Karpas-422 (cell line): ENCODE measurements at regions not wholly inside any gene's neighbourhood (a gene's known extent, or its start where the extent isn't known, plus 50 kb on each side); places are given as distances from the start of the nearest gene placed in this dataset.

ENCODE experiments used
- DNase-seq: peaks from one replicate; pipeline ENCODE4 v3.0.0-alpha.2; 2015
- H2AFZ ChIP-seq: fragments of 200-600 bp; sonication (generic); 2 replicates; pipeline ENCODE4 v1.6.1; 2014; ENCODE audit warnings: antibody characterized with exemption, low read length, mixed read lengths
- H3K27ac ChIP-seq: fragments of 200-600 bp; sonication (generic); 2 replicates; pipeline ENCODE4 v1.5.1; 2014; ENCODE audit warnings: mild to moderate bottlenecking, low read length, moderate library complexity
- H3K27me3 ChIP-seq: fragments of 200-600 bp; sonication (generic); 2 replicates; pipeline ENCODE4 v1.6.1; 2014; ENCODE audit warnings: low read length, mixed read lengths
- H3K36me3 ChIP-seq: fragments of 200-600 bp; sonication (generic); 2 replicates; pipeline ENCODE4 v1.6.1; 2014; ENCODE audit warnings: low read length, mixed read lengths; ENCODE audit not compliant: insufficient read depth
- H3K4me1 ChIP-seq: fragments of 200-600 bp; sonication (generic); 2 replicates; pipeline ENCODE4 v1.6.1; 2014; ENCODE audit warnings: mild to moderate bottlenecking, low read length, mixed read lengths
- H3K4me2 ChIP-seq: fragments of 200-600 bp; sonication (generic); 2 replicates; pipeline ENCODE4 v1.6.1; 2014; ENCODE audit warnings: low read length, low read depth, mild to moderate bottlenecking; ENCODE audit not compliant: poor library complexity, severe bottlenecking
- H3K4me3 ChIP-seq: fragments of 200-600 bp; sonication (generic); 2 replicates; pipeline ENCODE4 v1.5.1; 2014; ENCODE audit warnings: mild to moderate bottlenecking, antibody characterized with exemption, low read length, mixed read lengths
- H3K79me2 ChIP-seq: fragments of 200-600 bp; sonication (generic); 2 replicates; pipeline ENCODE4 v1.6.1; 2014; ENCODE audit warnings: mild to moderate bottlenecking, low read length, mixed read lengths
- H3K9ac ChIP-seq: fragments of 200-600 bp; sonication (generic); 2 replicates; pipeline ENCODE4 v1.6.0; 2014; ENCODE audit warnings: low read length
- H3K9me2 ChIP-seq: fragments of 200-600 bp; sonication (generic), shearing (Covaris generic); replicated peaks from 2 replicates; pipeline ENCODE4 v1.6.0; 2014; ENCODE audit warnings: mild to moderate bottlenecking, low read length, moderate library complexity; ENCODE audit not compliant: insufficient read depth
- H3K9me3 ChIP-seq: fragments of 300-700, 200-600 bp; sonication (generic); 2 replicates; pipeline ENCODE4 v1.6.1; 2014; ENCODE audit warnings: low read length, mixed read lengths
- H4K20me1 ChIP-seq: fragments of 200-600 bp; sonication (generic); 2 replicates; pipeline ENCODE4 v1.6.1; 2014; ENCODE audit warnings: mild to moderate bottlenecking, antibody characterized with exemption, low read length, low read depth; ENCODE audit not compliant: insufficient read depth

GRCh38 chr3:55177749-55178148, 249.9 kb upstream of the LRTM1 start:
- no peak overlapping the region for H2AFZ ChIP-seq
- no peak overlapping the region for H3K4me2 ChIP-seq
- no peaks in the 10 kb centered on the region; the same call in 1 of the 2 replicates for H3K27me3 ChIP-seq
- no peak overlapping the region for H3K4me3 ChIP-seq
- H3K9me3 ChIP-seq, result no peaks in the 10 kb centered on the region
- no peak overlapping the region for H3K9ac ChIP-seq
- no peaks in the 10 kb centered on the region for H4K20me1 ChIP-seq
- no peak overlapping the region for H3K27ac ChIP-seq
- no peaks in the 10 kb centered on the region for H3K9me2 ChIP-seq
- H3K4me1 ChIP-seq, result no peaks in the 10 kb centered on the region
- no peak for DNase-seq
- H3K36me3 ChIP-seq, result no peaks in the 10 kb centered on the region
- no peaks in the 10 kb centered on the region for H3K79me2 ChIP-seq

DNA sequence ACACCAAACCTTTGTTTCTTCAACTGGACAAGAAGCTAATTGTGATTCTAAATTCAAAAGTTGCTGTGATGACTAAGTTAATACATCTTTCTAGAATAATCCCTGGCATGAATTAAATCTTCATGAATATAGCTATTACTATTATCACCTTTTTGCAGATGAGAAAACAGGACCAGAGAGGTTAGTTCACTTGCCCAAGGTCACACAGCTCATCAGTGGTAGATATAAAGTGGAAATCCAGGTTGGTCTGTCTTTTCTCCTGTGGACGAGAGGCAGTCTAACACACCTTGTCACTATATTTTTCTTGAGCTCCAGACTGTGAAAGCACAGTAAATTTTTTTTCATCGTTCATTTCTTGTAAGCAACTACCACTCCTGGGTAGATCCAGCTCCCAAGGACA, 247.6 kb upstream of the LRTM1 start:
- Histone ChIP-seq H3K36me3 (no peaks in the 10 kb centered on the region), H3K9me2 (no peaks in the 10 kb centered on the region), H3K9ac (no peak overlapping the region), H3K27me3 (peaks cover 2% of the 10 kb centered on the region; the same call in 1 of the 2 replicates), H2AFZ (no peak overlapping the region), H3K79me2 (no peaks in the 10 kb centered on the region), H3K4me3 (no peak overlapping the region), H3K4me2 (no peak overlapping the region), H3K9me3 (no peaks in the 10 kb centered on the region), H4K20me1 (no peaks in the 10 kb centered on the region), H3K27ac (no peak overlapping the region), H3K4me1 (no peaks in the 10 kb centered on the region)
- no peak for DNase-seq

- no peak overlapping the region for H3K27ac ChIP-seq
- H3K79me2 ChIP-seq, result no peaks in the 10 kb centered on the region
- H3K9me2 ChIP-seq, result no peaks in the 10 kb centered on the region
- no peak for DNase-seq
- H3K4me2 ChIP-seq, result no peak overlapping the region
- H2AFZ ChIP-seq, result no peak overlapping the region
- no peaks in the 10 kb centered on the region for H3K9me3 ChIP-seq
- H3K4me3 ChIP-seq, result no peak overlapping the region
- H4K20me1 ChIP-seq, result no peaks in the 10 kb centered on the region
- H3K9ac ChIP-seq, result no peak overlapping the region
- H3K27me3 ChIP-seq, result 0 out of 2 replicates have a peak, but pooled peaks cover 2% of the 10 kb centered on the region
- no peaks in the 10 kb centered on the region for H3K36me3 ChIP-seq
- H3K4me1 ChIP-seq, result no peaks in the 10 kb centered on the region
Observed at GRCh38 chr3:55174747-55175146, 246.9 kb upstream of the LRTM1 start.

GRCh38 chr3:55173504-55173903, 245.6 kb upstream of the LRTM1 start:
- Histone ChIP-seq H3K4me2 (no peak overlapping the region), H3K36me3 (no peaks in the 10 kb centered on the region), H2AFZ (no peak overlapping the region), H3K27me3 (0 out of 2 replicates have a peak, but pooled peaks cover 2% of the 10 kb centered on the region), H3K27ac (no peak overlapping the region), H3K9me2 (no peaks in the 10 kb centered on the region), H3K79me2 (no peaks in the 10 kb centered on the region), H4K20me1 (no peaks in the 10 kb centered on the region), H3K9ac (no peak overlapping the region), H3K9me3 (no peaks in the 10 kb centered on the region), H3K4me1 (no peaks in the 10 kb centered on the region), H3K4me3 (no peak overlapping the region)
- DNase-seq, result no peak

GRCh38 chr3:55172913-55173312, 245.1 kb upstream of the LRTM1 start:
- no peak overlapping the region for H2AFZ ChIP-seq
- DNase-seq, result no peak
- no peaks in the 10 kb centered on the region for H4K20me1 ChIP-seq
- no peak overlapping the region for H3K4me3 ChIP-seq
- H3K27ac ChIP-seq, result no peak overlapping the region
- H3K9me3 ChIP-seq, result no peaks in the 10 kb centered on the region
- no peak overlapping the region for H3K9ac ChIP-seq
- H3K79me2 ChIP-seq, result no peaks in the 10 kb centered on the region
- no peaks in the 10 kb centered on the region for H3K4me1 ChIP-seq
- H3K36me3 ChIP-seq, result no peaks in the 10 kb centered on the region
- 0 out of 2 replicates have a peak, but pooled peaks cover 2% of the 10 kb centered on the region for H3K27me3 ChIP-seq
- no peak overlapping the region for H3K4me2 ChIP-seq
- H3K9me2 ChIP-seq, result no peaks in the 10 kb centered on the region

GRCh38 chr3:55170444-55170843, 242.6 kb upstream of the LRTM1 start:
- H2AFZ ChIP-seq, result no peak overlapping the region
- no peak overlapping the region for H3K4me3 ChIP-seq
- no peaks in the 10 kb centered on the region for H3K9me3 ChIP-seq
- no peaks in the 10 kb centered on the region for H3K36me3 ChIP-seq
- no peak for DNase-seq
- no peak overlapping the region for H3K4me2 ChIP-seq
- no peaks in the 10 kb centered on the region for H3K79me2 ChIP-seq
- H3K27me3 ChIP-seq, result 0 out of 2 replicates have a peak, but pooled peaks cover 2% of the 10 kb centered on the region
- H3K9me2 ChIP-seq, result no peaks in the 10 kb centered on the region
- H3K27ac ChIP-seq, result no peak overlapping the region
- H3K4me1 ChIP-seq, result no peaks in the 10 kb centered on the region
- no peaks in the 10 kb centered on the region for H4K20me1 ChIP-seq
- H3K9ac ChIP-seq, result no peak overlapping the region

DNA sequence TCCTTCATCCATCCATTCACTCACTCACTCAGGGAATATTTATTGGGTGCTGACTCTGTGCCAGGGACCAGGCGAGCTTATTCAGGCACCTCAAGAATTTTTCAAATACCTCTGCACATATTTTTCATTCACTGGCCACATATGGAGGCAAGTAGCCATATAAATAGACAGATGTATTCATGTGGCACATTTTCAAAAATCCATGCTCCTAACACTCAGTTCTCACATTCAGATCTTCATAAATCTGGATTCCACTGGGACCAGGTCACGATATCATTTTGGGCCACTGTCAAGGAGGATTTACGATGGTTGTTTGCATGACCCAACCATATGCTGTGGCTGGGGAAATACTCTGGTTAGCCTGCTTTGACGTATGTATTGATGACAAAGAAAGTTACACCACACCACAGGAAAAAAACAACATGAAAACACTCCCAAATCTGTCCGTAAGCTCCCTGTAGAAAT, 241.8 kb upstream of the LRTM1 start:
- Histone ChIP-seq H4K20me1 (no peaks in the 10 kb centered on the region), H3K4me1 (no peaks in the 10 kb centered on the region), H3K4me3 (no peak overlapping the region), H3K27ac (no peak overlapping the region), H3K9me2 (no peaks in the 10 kb centered on the region), H3K79me2 (no peaks in the 10 kb centered on the region), H3K9me3 (no peaks in the 10 kb centered on the region), H3K36me3 (no peaks in the 10 kb centered on the region), H3K9ac (no peak overlapping the region), H3K4me2 (no peak overlapping the region), H3K27me3 (0 out of 2 replicates have a peak, but pooled peaks cover 2% of the 10 kb centered on the region), H2AFZ (no peak overlapping the region)
- DNase-seq, result no peak

DNA sequence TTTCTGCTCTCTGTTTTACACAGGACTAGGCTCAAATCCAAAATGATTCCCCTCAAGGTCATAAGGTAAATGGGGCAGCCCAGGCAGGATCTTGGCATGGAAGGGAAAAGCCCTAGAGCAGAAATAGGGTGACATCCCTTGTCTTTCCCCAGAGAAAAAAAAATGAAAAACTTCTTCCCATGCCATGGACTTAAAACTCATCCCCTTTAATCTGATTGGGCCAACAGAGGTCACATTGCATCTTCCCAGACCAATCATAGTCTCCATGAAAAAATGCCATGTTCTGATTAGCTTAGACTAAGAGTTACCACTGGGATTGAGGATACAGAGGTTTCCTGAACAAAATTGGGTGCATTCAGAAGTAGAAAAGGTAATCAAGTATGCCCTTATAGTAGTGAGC, 241.3 kb upstream of the LRTM1 start:
- H3K27me3 ChIP-seq, result 0 out of 2 replicates have a peak, but pooled peaks cover 2% of the 10 kb centered on the region
- H3K4me2 ChIP-seq, result no peak overlapping the region
- H3K4me3 ChIP-seq, result no peak overlapping the region
- H2AFZ ChIP-seq, result no peak overlapping the region
- no peak overlapping the region for H3K9ac ChIP-seq
- no peaks in the 10 kb centered on the region for H4K20me1 ChIP-seq
- no peaks in the 10 kb centered on the region for H3K9me2 ChIP-seq
- DNase-seq, result no peak
- no peaks in the 10 kb centered on the region for H3K4me1 ChIP-seq
- no peaks in the 10 kb centered on the region for H3K36me3 ChIP-seq
- no peak overlapping the region for H3K27ac ChIP-seq
- no peaks in the 10 kb centered on the region for H3K79me2 ChIP-seq
- no peaks in the 10 kb centered on the region for H3K9me3 ChIP-seq
